ENCODE measurements at regions not wholly inside any gene's neighbourhood (a gene's known extent, or its start where the extent isn't known, plus 50 kb on each side); places are given as distances from the start of the nearest gene placed in this dataset.

GRCh38 chr5:156006026-156006647, 320.8 kb upstream of the SGCD start:
- no peak for DNase-seq
- H3K36me3 Mint-ChIP-seq (ENCODE audit: low read depth), result no peaks in the 10 kb centered on the region
- H3K9me3 Mint-ChIP-seq, result no peaks in the 10 kb centered on the region
- H3K4me1 Mint-ChIP-seq, result no peaks in the 10 kb centered on the region
- no peak for ATAC-seq
- peaks cover 2% of the 10 kb centered on the region for H3K27me3 Mint-ChIP-seq
- no peak overlapping the region for H3K27ac Mint-ChIP-seq
- H3K4me3 Mint-ChIP-seq, result no peak overlapping the region

- no peaks in the 10 kb centered on the region for H3K9me3 Mint-ChIP-seq
- H3K27me3 Mint-ChIP-seq, result peaks cover 2% of the 10 kb centered on the region
- no peak overlapping the region for H3K4me3 Mint-ChIP-seq
- no peak for ATAC-seq
- DNase-seq, result no peak
- no peaks in the 10 kb centered on the region for H3K4me1 Mint-ChIP-seq
- no peaks in the 10 kb centered on the region for H3K36me3 Mint-ChIP-seq (ENCODE audit: low read depth)
- H3K27ac Mint-ChIP-seq, result no peak overlapping the region
These were observed 318.1 kb upstream of the SGCD start for GRCh38 chr5:156008844-156009243.

GRCh38 chr5:156009583-156009982, 317.4 kb upstream of the SGCD start:
- ATAC-seq (no peak), DNase-seq (no peak)
- H3K9me3 Mint-ChIP-seq, result no peaks in the 10 kb centered on the region
- no peaks in the 10 kb centered on the region for H3K36me3 Mint-ChIP-seq (ENCODE audit: low read depth)
- no peak overlapping the region for H3K4me3 Mint-ChIP-seq
- H3K27me3 Mint-ChIP-seq, result no peaks in the 10 kb centered on the region
- no peaks in the 10 kb centered on the region for H3K4me1 Mint-ChIP-seq
- H3K27ac Mint-ChIP-seq, result no peak overlapping the region

- no peaks in the 10 kb centered on the region for H3K4me1 Mint-ChIP-seq
- H3K27ac Mint-ChIP-seq, result no peak overlapping the region
- ATAC-seq (no peak), DNase-seq (no peak)
- H3K27me3 Mint-ChIP-seq, result no peaks in the 10 kb centered on the region
- no peaks in the 10 kb centered on the region for H3K9me3 Mint-ChIP-seq
- no peaks in the 10 kb centered on the region for H3K36me3 Mint-ChIP-seq (ENCODE audit: low read depth)
- no peak overlapping the region for H3K4me3 Mint-ChIP-seq
These were observed 311.8 kb upstream of the SGCD start for GRCh38 chr5:156015137-156015536.

GRCh38 chr5:156019130-156019529, 307.8 kb upstream of the SGCD start:
- no peaks in the 10 kb centered on the region for H3K27me3 Mint-ChIP-seq
- no peak overlapping the region for H3K4me3 Mint-ChIP-seq
- DNase-seq (no peak), ATAC-seq (no peak)
- no peaks in the 10 kb centered on the region for H3K9me3 Mint-ChIP-seq
- no peak overlapping the region for H3K27ac Mint-ChIP-seq
- no peaks in the 10 kb centered on the region for H3K36me3 Mint-ChIP-seq (ENCODE audit: low read depth)
- H3K4me1 Mint-ChIP-seq, result peaks cover 2% of the 10 kb centered on the region

GRCh38 chr5:156019571-156020180, 307.3 kb upstream of the SGCD start:
- Mint-ChIP-seq H3K36me3 (ENCODE audit: low read depth) (no peaks in the 10 kb centered on the region), H3K27me3 (no peaks in the 10 kb centered on the region), H3K4me1 (peaks cover 2% of the 10 kb centered on the region), H3K27ac (no peak overlapping the region), H3K9me3 (no peaks in the 10 kb centered on the region), H3K4me3 (no peak overlapping the region)
- no peak for DNase-seq
- ATAC-seq, result no peak

GRCh38 chr5:156020647-156021046, 306.3 kb upstream of the SGCD start:
- no peak for ATAC-seq
- Mint-ChIP-seq H3K27ac (no peak overlapping the region), H3K4me1 (peaks cover 2% of the 10 kb centered on the region), H3K9me3 (no peaks in the 10 kb centered on the region), H3K36me3 (ENCODE audit: low read depth) (no peaks in the 10 kb centered on the region), H3K4me3 (no peak overlapping the region), H3K27me3 (no peaks in the 10 kb centered on the region)
- no peak for DNase-seq

- Mint-ChIP-seq H3K4me3 (no peak overlapping the region), H3K27me3 (no peaks in the 10 kb centered on the region), H3K4me1 (peaks cover 2% of the 10 kb centered on the region), H3K9me3 (no peaks in the 10 kb centered on the region), H3K27ac (no peak overlapping the region), H3K36me3 (ENCODE audit: low read depth) (no peaks in the 10 kb centered on the region)
- no peak for ATAC-seq
- DNase-seq, result no peak
These were observed 305.1 kb upstream of the SGCD start for GRCh38 chr5:156021866-156022265.

GRCh38 chr5:156025656-156026055, 301.3 kb upstream of the SGCD start:
- Mint-ChIP-seq H3K4me1 (peaks cover 2% of the 10 kb centered on the region), H3K27me3 (peaks cover 2% of the 10 kb centered on the region), H3K4me3 (no peak overlapping the region), H3K9me3 (no peaks in the 10 kb centered on the region), H3K27ac (no peak overlapping the region), H3K36me3 (ENCODE audit: low read depth) (no peaks in the 10 kb centered on the region)
- ATAC-seq (no peak), DNase-seq (no peak)

- H3K9me3 Mint-ChIP-seq, result no peaks in the 10 kb centered on the region
- H3K4me1 Mint-ChIP-seq, result no peaks in the 10 kb centered on the region
- no peak for ATAC-seq
- no peaks in the 10 kb centered on the region for H3K36me3 Mint-ChIP-seq (ENCODE audit: low read depth)
- no peak for DNase-seq
- peaks cover 2% of the 10 kb centered on the region for H3K27me3 Mint-ChIP-seq
- H3K27ac Mint-ChIP-seq, result no peak overlapping the region
- no peak overlapping the region for H3K4me3 Mint-ChIP-seq
These were observed 295.8 kb upstream of the SGCD start for GRCh38 chr5:156031181-156031580.

GRCh38 chr5:156036640-156037039, 290.3 kb upstream of the SGCD start:
- no peaks in the 10 kb centered on the region for H3K4me1 Mint-ChIP-seq
- H3K27me3 Mint-ChIP-seq, result peaks cover 4% of the 10 kb centered on the region
- no peaks in the 10 kb centered on the region for H3K9me3 Mint-ChIP-seq
- DNase-seq (no peak), ATAC-seq (no peak)
- H3K27ac Mint-ChIP-seq, result no peak overlapping the region
- H3K36me3 Mint-ChIP-seq (ENCODE audit: low read depth), result no peaks in the 10 kb centered on the region
- no peak overlapping the region for H3K4me3 Mint-ChIP-seq

- H3K4me1 Mint-ChIP-seq, result no peaks in the 10 kb centered on the region
- no peak overlapping the region for H3K27ac Mint-ChIP-seq
- H3K36me3 Mint-ChIP-seq (ENCODE audit: low read depth), result no peaks in the 10 kb centered on the region
- ATAC-seq, result no peak
- H3K9me3 Mint-ChIP-seq, result no peaks in the 10 kb centered on the region
- H3K27me3 Mint-ChIP-seq, result peaks cover 4% of the 10 kb centered on the region
- no peak overlapping the region for H3K4me3 Mint-ChIP-seq
- no peak for DNase-seq
These were observed 289.6 kb upstream of the SGCD start for GRCh38 chr5:156037151-156037909.

- H3K36me3 Mint-ChIP-seq (ENCODE audit: low read depth), result no peaks in the 10 kb centered on the region
- H3K27ac Mint-ChIP-seq, result no peak overlapping the region
- no peak overlapping the region for H3K4me3 Mint-ChIP-seq
- H3K9me3 Mint-ChIP-seq, result peaks cover 5% of the 10 kb centered on the region
- peaks cover 2% of the 10 kb centered on the region for H3K27me3 Mint-ChIP-seq
- ATAC-seq (no peak), DNase-seq (no peak)
- no peaks in the 10 kb centered on the region for H3K4me1 Mint-ChIP-seq
These were observed 284.2 kb upstream of the SGCD start for GRCh38 chr5:156042726-156043125.

GRCh38 chr5:156043351-156043750, 283.6 kb upstream of the SGCD start:
- Mint-ChIP-seq H3K27ac (no peak overlapping the region), H3K4me1 (no peaks in the 10 kb centered on the region), H3K9me3 (peaks cover 7% of the 10 kb centered on the region), H3K36me3 (ENCODE audit: low read depth) (no peaks in the 10 kb centered on the region), H3K27me3 (peaks cover 2% of the 10 kb centered on the region), H3K4me3 (no peak overlapping the region)
- DNase-seq (no peak), ATAC-seq (no peak)

- Mint-ChIP-seq H3K4me1 (no peaks in the 10 kb centered on the region), H3K36me3 (ENCODE audit: low read depth) (no peaks in the 10 kb centered on the region), H3K4me3 (no peak overlapping the region), H3K27ac (no peak overlapping the region), H3K27me3 (no peaks in the 10 kb centered on the region), H3K9me3 (peaks cover 4% of the 10 kb centered on the region)
- no peak for ATAC-seq
- DNase-seq, result no peak
These were observed 275.0 kb upstream of the SGCD start for GRCh38 chr5:156051972-156052371.
